GM12878 (cell line): ENCODE measurements at regions not wholly inside any gene's neighbourhood (a gene's known extent, or its start where the extent isn't known, plus 50 kb on each side); places are given as distances from the start of the nearest gene placed in this dataset.

Source experiments
- ATAC-seq: fragments of 200-7000 bp; cut with Tn5 transposase; 3 replicates; pipeline ENCODE4 v1.9.1; 2020; ENCODE audit warnings: mild to moderate bottlenecking, moderate library complexity
- BruUV-seq: library from RNA; stranded (reverse); fragments of 400-500 nt; replicated peaks from 2 replicates; lab custom pipeline; 2021; lab: Mats Ljungman, UMichigan
- CTCF ChIA-PET: fragments of 300-600 bp; sonication (Branson Sonifier 250); formaldehyde crosslinking; extraction: SDS; loops from one replicate; lab custom pipeline; 2021; ENCODE audit warnings: inconsistent platforms; lab: Yijun Ruan, JAX
- POLR2A ChIA-PET: fragments of 350-600 bp; formaldehyde crosslinking; extraction: SDS; loops from one replicate; lab custom pipeline; 2021; ENCODE audit warnings: inconsistent platforms; lab: Charles Lee
- RAD21 ChIA-PET: fragments of 300-600 bp; sonication (Branson Sonifier 250); formaldehyde crosslinking; loops from one replicate; lab custom pipeline; 2023; ENCODE audit warnings: antibody characterized with exemption; ENCODE audit not compliant: unreplicated experiment; lab: Charles Lee
- SMC1A ChIA-PET: fragments of 300-600 bp; sonication (Branson Sonifier 250); formaldehyde crosslinking; loops from one replicate; lab custom pipeline; 2023; ENCODE audit not compliant: unreplicated experiment, uncharacterized antibody; lab: Charles Lee
- DNase-seq: peaks from one replicate; pipeline ENCODE4 v3.0.0-alpha.2; 2011; ENCODE audit warnings: low read depth, low spot score
- FAIRE-seq: peaks from 3 replicates; lab custom pipeline; 2011; peaks lifted over from hg19 to GRCh38; lab: Jason Lieb, UNC
- H2AFZ ChIP-seq: 2 replicates; pipeline ENCODE4 v1.6.0; 2011; ENCODE audit warnings: low read depth, low read length, control low read depth; ENCODE audit not compliant: control insufficient read depth
- H3K27ac ChIP-seq: 2 replicates; pipeline ENCODE4 v1.5.1; 2011; ENCODE audit warnings: control low read depth; ENCODE audit not compliant: control insufficient read depth, insufficient read depth
- H3K27me3 ChIP-seq, 2 experiments: replicated peaks in 1 of 2; 2 replicates each; pipeline versions ENCODE4 v1.6.0 to v1.6.1; 2011; ENCODE audit warnings: low read length in 1 of 2; ENCODE audit not compliant: control insufficient read depth in 2 of 2, insufficient read depth in 2 of 2
- H3K36me3 ChIP-seq, 2 experiments: 2 replicates each; pipeline ENCODE4 v1.5.1; 2011; ENCODE audit warnings: low read length in 1 of 2; ENCODE audit not compliant: control insufficient read depth in 2 of 2, insufficient read depth in 2 of 2
- H3K4me1 ChIP-seq: 2 replicates; pipeline ENCODE4 v1.6.1; 2011; ENCODE audit warnings: mild to moderate bottlenecking, low read length, moderate library complexity, mixed read lengths; ENCODE audit not compliant: control insufficient read depth, insufficient read depth
- H3K4me2 ChIP-seq: 2 replicates; pipeline ENCODE4 v1.6.0; 2011; ENCODE audit warnings: control low read depth; ENCODE audit not compliant: control insufficient read depth, insufficient read depth
- H3K4me3 ChIP-seq: fragments of 200-600 bp; sonication (generic); 2 replicates; pipeline ENCODE4 v1.5.1; 2016
- H3K79me2 ChIP-seq: 2 replicates; pipeline ENCODE4 v1.6.0; 2011; ENCODE audit warnings: low read length; ENCODE audit not compliant: control insufficient read depth, insufficient read depth
- H3K9ac ChIP-seq: 2 replicates; pipeline ENCODE4 v1.8.0; 2011; ENCODE audit warnings: low read length, control low read depth, mixed read lengths; ENCODE audit not compliant: control insufficient read depth, insufficient read depth
- H3K9me3 ChIP-seq: replicated peaks from 3 replicates; pipeline ENCODE4 v1.5.1; 2011; ENCODE audit warnings: mild to moderate bottlenecking, low read length; ENCODE audit not compliant: control insufficient read depth, insufficient read depth
- H4K20me1 ChIP-seq: 2 replicates; pipeline ENCODE4 v1.6.0; 2011; ENCODE audit not compliant: control insufficient read depth, insufficient read depth
- ATF2 ChIP-seq: IDR thresholded peaks from 2 replicates; pipeline ENCODE4 v1.6.1; 2012; ENCODE audit warnings: low read length, inconsistent platforms
- CBX5 ChIP-seq: sonication (generic); IDR thresholded peaks from 2 replicates; pipeline ENCODE4 v1.6.1; 2016; ENCODE audit warnings: low read depth, moderate library complexity, mild to moderate bottlenecking, inconsistent platforms
- ESRRA ChIP-seq: IDR thresholded peaks from 2 replicates; pipeline ENCODE4 v1.6.1; 2012; ENCODE audit warnings: mild to moderate bottlenecking, low read length, improper control_type of control experiment
- IRF5 ChIP-seq: fragments of 450-650 bp; IDR thresholded peaks from 2 replicates; pipeline ENCODE4 v1.6.1; 2017; ENCODE audit warnings: borderline replicate concordance
- MYB ChIP-seq: fragments of 150-350 bp; IDR thresholded peaks from 2 replicates; pipeline ENCODE4 v1.6.1; 2014; ENCODE audit warnings: mild to moderate bottlenecking, low read depth, low read length, borderline replicate concordance
- NR2C2 ChIP-seq: IDR thresholded peaks from 2 replicates; pipeline ENCODE4 v1.6.1; 2011; ENCODE audit warnings: borderline replicate concordance, low read depth; ENCODE audit not compliant: control insufficient read depth, insufficient read length
- NRF1 ChIP-seq: conservative IDR thresholded peaks from 2 replicates; pipeline ENCODE4 v1.6.1; 2011; ENCODE audit warnings: mild to moderate bottlenecking, low read depth, low read length, improper control_type of control experiment
- POLR2A ChIP-seq: IDR thresholded peaks from 2 replicates; pipeline ENCODE4 v1.6.1; 2011; ENCODE audit warnings: low read depth, mild to moderate bottlenecking, low read length
- POLR2AphosphoS5 ChIP-seq: IDR thresholded peaks from 2 replicates; pipeline ENCODE4 v1.6.1; 2011; ENCODE audit warnings: mild to moderate bottlenecking, low read length, inconsistent platforms
- SMAD1 ChIP-seq: fragments of 450-650 bp; IDR thresholded peaks from 2 replicates; pipeline ENCODE4 v1.6.1; 2018; ENCODE audit warnings: mild to moderate bottlenecking, low read depth; ENCODE audit not compliant: partially characterized antibody
- SMAD5 ChIP-seq: IDR thresholded peaks from 2 replicates; pipeline ENCODE4 v1.6.1; 2016; ENCODE audit warnings: antibody characterized with exemption, low read depth
- WGBS: methylation state at CpG from one replicate; pipeline ENCODE4 v1.1.6; 2016; ENCODE audit warnings: low lambda C conversion rate; ENCODE audit not compliant: insufficient replicate concordance, insufficient coverage; ENCODE audit errors: missing lambda C conversion rate; 5-methylcytosine and 5-hydroxymethylcytosine counted together
- in situ Hi-C: fragments of 300-500 bp; cut with MboI; formaldehyde crosslinking; loops from 9 replicates; pipeline ENCODE4 v1.14.3; 2018; ENCODE audit warnings: mixed read lengths
- intact Hi-C: fragments of 100-400 bp; cut with micrococcal nuclease; formaldehyde crosslinking; loops from one replicate; pipeline ENCODE4 v1.14.2; 2022; ENCODE audit not compliant: unreplicated experiment

- SMC1A ChIA-PET: interaction anchor here (0.6 kb wide), 1 partner anchor 1672 kb away, joined by 4 read pairs; no protein-coding TSS in a partner anchor
- POLR2A ChIA-PET: no interaction called here
- in situ Hi-C loops: no loop called here
- no peaks in the 10 kb centered on the region for H3K27me3 ChIP-seq
- RAD21 ChIA-PET: no interaction called here
- WGBS: 26% methylated on average over 62 of the region's 63 CpGs
- no peak overlapping the region for H3K27ac ChIP-seq
- H3K4me3 ChIP-seq: no peak overlapping the region
- no peaks in the 10 kb centered on the region for H3K36me3 ChIP-seq
- H4K20me1 ChIP-seq: no peaks in the 10 kb centered on the region
- no peaks in the 10 kb centered on the region for H3K4me1 ChIP-seq
- H3K79me2 ChIP-seq: no peaks in the 10 kb centered on the region
- ATAC-seq (no peak), FAIRE-seq (no peak), DNase-seq (no peak)
- CTCF ChIA-PET: no interaction called here
- H3K4me2 ChIP-seq: no peak overlapping the region
- no peak for TF ChIP-seq POLR2AphosphoS5
- no peak for TF ChIP-seq IRF5
- no peak for TF ChIP-seq NR2C2
- TF ChIP-seq MYB: no peak
- no peak for TF ChIP-seq ESRRA
- no peak for TF ChIP-seq CBX5
- TF ChIP-seq SMAD5: no peak
- no peak for TF ChIP-seq ATF2
- TF ChIP-seq SMAD1: no peak
- no peak for TF ChIP-seq POLR2A
- TF ChIP-seq NRF1: no peak
- H3K9ac ChIP-seq: no peak overlapping the region
- H2AFZ ChIP-seq: no peak overlapping the region
- no TSS peak for BruUV-seq
- H3K9me3 ChIP-seq: no peaks in the 10 kb centered on the region; the same call in 2 of the 3 replicates
- intact Hi-C loops: no loop called here
These were observed 115.7 kb upstream of the TEX13C start for GRCh38 chrX:125203737-125204578.
